Panc1 (cell line): ENCODE measurements at regions not wholly inside any gene's neighbourhood (a gene's known extent, or its start where the extent isn't known, plus 50 kb on each side); places are given as distances from the start of the nearest gene placed in this dataset.

Experiments
- ATAC-seq: fragments of 200-7000 bp; cut with Tn5 transposase; 2 replicates; pipeline ENCODE4 v1.9.1; 2020; ENCODE audit warnings: mild to moderate bottlenecking, moderate library complexity
- BruUV-seq: library from RNA; stranded (reverse); fragments of 400-500 nt; replicated peaks from 2 replicates; lab custom pipeline; 2021; lab: Mats Ljungman, UMichigan
- CTCF ChIA-PET: fragments of 300-600 bp; sonication (Branson Sonifier 250); formaldehyde crosslinking; loops from one replicate; lab custom pipeline; 2022; ENCODE audit warnings: antibody characterized with exemption; lab: Charles Lee
- POLR2A ChIA-PET: fragments of 300-600 bp; sonication (Branson Sonifier 250); formaldehyde crosslinking; loops from one replicate; lab custom pipeline; 2022; ENCODE audit warnings: antibody characterized with exemption; lab: Charles Lee
- DNase-seq: peaks from one replicate; pipeline ENCODE4 v3.0.0-alpha.2; 2010; ENCODE audit warnings: low read depth, low spot score
- H3K27ac ChIP-seq: 2 replicates; pipeline ENCODE4 v1.5.1; 2011; ENCODE audit warnings: mild to moderate bottlenecking, low read length, inconsistent platforms
- H3K27me3 ChIP-seq: fragments of 200-500 bp; sonication (Bioruptor generic); 2 replicates; pipeline ENCODE4 v1.6.0; 2014; ENCODE audit warnings: low read length, inconsistent platforms; ENCODE audit not compliant: control insufficient read depth, insufficient read depth
- H3K36me3 ChIP-seq: fragments of 200-500 bp; sonication (Bioruptor generic); 2 replicates; pipeline ENCODE4 v1.5.1; 2014; ENCODE audit warnings: inconsistent platforms, mild to moderate bottlenecking, low read length, moderate library complexity; ENCODE audit not compliant: control insufficient read depth, insufficient read depth
- H3K4me1 ChIP-seq: 2 replicates; pipeline ENCODE4 v1.5.1; 2011; ENCODE audit warnings: inconsistent platforms, mild to moderate bottlenecking, low read length, moderate library complexity; ENCODE audit not compliant: control insufficient read depth, insufficient read depth
- H3K4me3 ChIP-seq, 2 experiments: 2 replicates each; pipeline ENCODE4 v1.5.1; 2011 to 2012; ENCODE audit warnings: low read depth in 2 of 2, low read length in 2 of 2, mild to moderate bottlenecking in 2 of 2, inconsistent platforms in 1 of 2, moderate library complexity in 1 of 2
- H3K9me3 ChIP-seq: fragments of 200-500 bp; sonication (Bioruptor generic); 2 replicates; pipeline ENCODE4 v1.5.1; 2014; ENCODE audit warnings: low read depth, mild to moderate bottlenecking, inconsistent platforms, low read length, moderate library complexity; ENCODE audit not compliant: control insufficient read depth, insufficient read depth
- POLR2AphosphoS5 ChIP-seq: IDR thresholded peaks from 2 replicates; pipeline ENCODE4 v1.6.1; 2012; ENCODE audit warnings: mild to moderate bottlenecking, low read depth, low read length, moderate library complexity
- REST ChIP-seq, 2 experiments: IDR thresholded peaks; 2 replicates each; pipeline ENCODE4 v1.6.1; 2011 to 2012; ENCODE audit warnings: low read depth in 2 of 2, control low read depth in 1 of 2, low read length in 1 of 2, mild to moderate bottlenecking in 1 of 2, moderate library complexity in 1 of 2; ENCODE audit not compliant: insufficient read depth in 1 of 2
- SIN3A ChIP-seq: IDR thresholded peaks from 2 replicates; pipeline ENCODE4 v1.6.1; 2012; ENCODE audit warnings: low read depth, mild to moderate bottlenecking, low read length, moderate library complexity, borderline replicate concordance; ENCODE audit not compliant: insufficient read depth
- TCF7L2 ChIP-seq: IDR thresholded peaks from 2 replicates; pipeline ENCODE4 v1.6.1; 2011; ENCODE audit warnings: mild to moderate bottlenecking, low read depth, low read length, inconsistent platforms
- in situ Hi-C: cut with HindIII; loops from 2 replicates; pipeline ENCODE4 v1.10.0; 2016; ENCODE audit warnings: low sequenced_read_pairs, low pct_unique_long_range_greater_than_20kb
- intact Hi-C: fragments of 100-400 bp; cut with micrococcal nuclease; formaldehyde crosslinking; loops from one replicate; pipeline ENCODE4 v1.10.0; 2022; ENCODE audit not compliant: unreplicated experiment
- TF ChIP-seq, protein P1 (sequence below): fragments of 450-650 bp; IDR thresholded peaks from 2 replicates; pipeline ENCODE4 v1.5.1; 2017; ENCODE audit warnings: mild to moderate bottlenecking

DNA sequence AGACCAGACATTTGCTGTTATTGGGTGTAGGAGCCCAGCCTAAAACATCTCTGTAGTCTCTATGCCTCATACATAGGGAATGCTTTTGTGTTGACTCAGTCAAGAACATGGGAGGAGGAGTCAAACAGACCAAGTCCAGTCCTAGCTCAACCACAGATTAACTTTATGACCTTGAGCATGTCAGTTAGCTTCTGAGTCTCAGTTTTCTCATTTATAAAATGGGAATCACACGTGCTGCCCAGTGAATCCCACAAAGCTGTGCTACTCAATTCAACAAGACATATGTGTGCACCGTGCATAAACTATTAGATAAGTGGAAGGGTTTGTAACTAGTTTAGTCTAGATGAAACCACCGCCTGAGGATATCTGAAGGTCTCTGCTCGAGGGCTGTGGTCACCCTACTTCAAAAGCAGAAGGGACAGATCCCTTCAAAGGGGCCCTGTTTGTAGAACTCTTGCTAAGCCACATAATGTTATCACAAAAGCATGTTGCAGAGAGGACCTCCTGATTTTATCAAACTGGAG, 109.5 kb upstream of the NFIA start:
- H3K27ac ChIP-seq = no peak overlapping the region
- H3K36me3 ChIP-seq = no peaks in the 10 kb centered on the region
- ATAC-seq (no peak), DNase-seq (no peak)
- no peak overlapping the region for H3K4me3 ChIP-seq
- BruUV-seq = no TSS peak
- H3K27me3 ChIP-seq = peaks cover 6% of the 10 kb centered on the region; the same call in 1 of the 2 replicates
- no peaks in the 10 kb centered on the region for H3K9me3 ChIP-seq
- TF ChIP-seq SIN3A = no peak
- TF ChIP-seq, protein P1, sequence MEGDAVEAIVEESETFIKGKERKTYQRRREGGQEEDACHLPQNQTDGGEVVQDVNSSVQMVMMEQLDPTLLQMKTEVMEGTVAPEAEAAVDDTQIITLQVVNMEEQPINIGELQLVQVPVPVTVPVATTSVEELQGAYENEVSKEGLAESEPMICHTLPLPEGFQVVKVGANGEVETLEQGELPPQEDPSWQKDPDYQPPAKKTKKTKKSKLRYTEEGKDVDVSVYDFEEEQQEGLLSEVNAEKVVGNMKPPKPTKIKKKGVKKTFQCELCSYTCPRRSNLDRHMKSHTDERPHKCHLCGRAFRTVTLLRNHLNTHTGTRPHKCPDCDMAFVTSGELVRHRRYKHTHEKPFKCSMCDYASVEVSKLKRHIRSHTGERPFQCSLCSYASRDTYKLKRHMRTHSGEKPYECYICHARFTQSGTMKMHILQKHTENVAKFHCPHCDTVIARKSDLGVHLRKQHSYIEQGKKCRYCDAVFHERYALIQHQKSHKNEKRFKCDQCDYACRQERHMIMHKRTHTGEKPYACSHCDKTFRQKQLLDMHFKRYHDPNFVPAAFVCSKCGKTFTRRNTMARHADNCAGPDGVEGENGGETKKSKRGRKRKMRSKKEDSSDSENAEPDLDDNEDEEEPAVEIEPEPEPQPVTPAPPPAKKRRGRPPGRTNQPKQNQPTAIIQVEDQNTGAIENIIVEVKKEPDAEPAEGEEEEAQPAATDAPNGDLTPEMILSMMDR = no peak
- no peak for TF ChIP-seq REST (IDR thresholded peaks at IDR 0.05; ENCODE audit: insufficient read depth in 1 of 2, low read depth in 2 of 2, low read length in 1 of 2)
- no peak for TF ChIP-seq TCF7L2
- TF ChIP-seq POLR2AphosphoS5 = no peak
- ChIA-PET POLR2A (no interaction called here), CTCF (no interaction called here)
- intact Hi-C loops = loop anchor here (5.0 kb wide), 1 partner anchor 479 kb away; no protein-coding TSS in a partner anchor
- H3K4me1 ChIP-seq = no peaks in the 10 kb centered on the region; the same call in 1 of the 2 replicates
- in situ Hi-C loops = no loop called here

- Histone ChIP-seq H3K36me3 (no peaks in the 10 kb centered on the region), H3K27ac (no peak overlapping the region), H3K4me3 (no peak overlapping the region), H3K27me3 (peaks cover 6% of the 10 kb centered on the region; the same call in 1 of the 2 replicates), H3K9me3 (no peaks in the 10 kb centered on the region), H3K4me1 (no peaks in the 10 kb centered on the region; the same call in 1 of the 2 replicates)
- CTCF ChIA-PET = no interaction called here
- BruUV-seq = no TSS peak
- ATAC-seq = no peak
- intact Hi-C loops = loop anchor here (5.0 kb wide), 1 partner anchor 481 kb away; no protein-coding TSS in a partner anchor
- in situ Hi-C loops = no loop called here
- POLR2A ChIA-PET = no interaction called here
- DNase-seq = no peak
- TF ChIP-seq SIN3A (no peak), TCF7L2 (no peak), POLR2AphosphoS5 (no peak), REST (IDR thresholded peaks at IDR 0.05; ENCODE audit: insufficient read depth in 1 of 2, low read depth in 2 of 2, low read length in 1 of 2) (no peak)
- TF ChIP-seq, protein P1 = no peak
These were observed 111.0 kb upstream of the NFIA start for GRCh38 chr1:60971330-60971729.
